H9 (cell line): ENCODE measurements at regions not wholly inside any gene's neighbourhood (a gene's known extent, or its start where the extent isn't known, plus 50 kb on each side); places are given as distances from the start of the nearest gene placed in this dataset.

ENCODE experiments used
- DNase-seq: peaks from one replicate; pipeline ENCODE4 v3.0.0-alpha.2; 2017
- H2AFZ ChIP-seq: one replicate; pipeline ENCODE4 v1.6.1; 2013; ENCODE audit warnings: mild to moderate bottlenecking, low read length, control low read depth, moderate library complexity
- H2AK5ac ChIP-seq: 2 replicates; pipeline ENCODE4 v1.6.1; 2013; ENCODE audit warnings: low read length, control low read depth, mixed read lengths; ENCODE audit not compliant: insufficient read length
- H2BK120ac ChIP-seq: one replicate; pipeline ENCODE4 v1.6.1; 2013; ENCODE audit warnings: low read depth, mild to moderate bottlenecking, low read length, control low read depth, inconsistent platforms; ENCODE audit not compliant: poor library complexity, severe bottlenecking
- H2BK12ac ChIP-seq: 2 replicates; pipeline ENCODE4 v1.6.1; 2013; ENCODE audit warnings: low read length, control low read depth, mixed read lengths, low read depth; ENCODE audit not compliant: insufficient read length
- H2BK15ac ChIP-seq: 2 replicates; pipeline ENCODE4 v1.6.1; 2013; ENCODE audit warnings: low read depth, low read length, control low read depth
- H2BK20ac ChIP-seq: one replicate; pipeline ENCODE4 v1.6.1; 2013; ENCODE audit warnings: low read depth, mild to moderate bottlenecking, low read length, control low read depth, inconsistent platforms; ENCODE audit not compliant: poor library complexity, severe bottlenecking
- H2BK5ac ChIP-seq: 2 replicates; pipeline ENCODE4 v1.6.1; 2013; ENCODE audit warnings: low read length, control low read depth, mixed read lengths; ENCODE audit not compliant: insufficient read length
- H3K14ac ChIP-seq: 2 replicates; pipeline ENCODE4 v1.6.1; 2013; ENCODE audit warnings: low read length, control low read depth; ENCODE audit not compliant: insufficient read depth
- H3K18ac ChIP-seq: 2 replicates; pipeline ENCODE4 v1.6.1; 2013; ENCODE audit warnings: low read depth, mild to moderate bottlenecking, mixed read lengths, low read length, control low read depth; ENCODE audit not compliant: insufficient read length
- H3K23ac ChIP-seq: 2 replicates; pipeline ENCODE4 v1.6.1; 2013; ENCODE audit warnings: low read length, control low read depth, mixed read lengths, low read depth; ENCODE audit not compliant: insufficient read length
- H3K23me2 ChIP-seq: 2 replicates; pipeline ENCODE4 v1.6.1; 2013; ENCODE audit warnings: low read depth, mild to moderate bottlenecking, mixed read lengths, low read length, control low read depth; ENCODE audit not compliant: insufficient read length, poor library complexity, severe bottlenecking
- H3K27ac ChIP-seq: 2 replicates; pipeline ENCODE4 v1.5.1; 2013; ENCODE audit warnings: low read length, control low read depth, mixed read lengths, low read depth; ENCODE audit not compliant: insufficient read length
- H3K27me3 ChIP-seq: 2 replicates; pipeline ENCODE4 v1.6.1; 2013; ENCODE audit warnings: low read length, control low read depth, inconsistent platforms; ENCODE audit not compliant: insufficient read depth
- H3K4ac ChIP-seq: 2 replicates; pipeline ENCODE4 v1.6.1; 2013; ENCODE audit warnings: low read depth, mild to moderate bottlenecking, control low read depth, inconsistent platforms, low read length, moderate library complexity
- H3K4me1 ChIP-seq: 2 replicates; pipeline ENCODE4 v1.6.1; 2013; ENCODE audit warnings: low read length, control low read depth, inconsistent platforms; ENCODE audit not compliant: insufficient read depth
- H3K4me2 ChIP-seq: 2 replicates; pipeline ENCODE4 v1.6.1; 2013; ENCODE audit warnings: low read length, control low read depth, mixed read lengths; ENCODE audit not compliant: insufficient read length, insufficient read depth
- H3K56ac ChIP-seq: 2 replicates; pipeline ENCODE4 v1.6.1; 2013; ENCODE audit warnings: low read depth, mild to moderate bottlenecking, mixed read lengths, low read length, control low read depth; ENCODE audit not compliant: insufficient read length
- H3K79me1 ChIP-seq: 2 replicates; pipeline ENCODE4 v1.6.1; 2013; ENCODE audit warnings: low read depth, mild to moderate bottlenecking, moderate library complexity, low read length, control low read depth, inconsistent platforms; ENCODE audit not compliant: insufficient read depth, poor library complexity, severe bottlenecking
- H3K79me2 ChIP-seq: 2 replicates; pipeline ENCODE4 v1.6.1; 2013; ENCODE audit warnings: low read length, control low read depth, inconsistent platforms; ENCODE audit not compliant: insufficient read depth
- H3K9ac ChIP-seq: 2 replicates; pipeline ENCODE4 v1.6.1; 2013; ENCODE audit warnings: low read length, control low read depth, mixed read lengths; ENCODE audit not compliant: insufficient read length; ENCODE audit errors: extremely low read depth
- H3K9me3 ChIP-seq: one replicate; pipeline ENCODE4 v1.6.1; 2013; ENCODE audit warnings: low read depth, low read length, inconsistent platforms; ENCODE audit not compliant: control insufficient read depth
- H3T11ph ChIP-seq: one replicate; pipeline ENCODE4 v1.6.1; 2013; ENCODE audit warnings: mild to moderate bottlenecking, low read length, control low read depth, inconsistent platforms
- H4K20me1 ChIP-seq: one replicate; pipeline ENCODE4 v1.6.1; 2013; ENCODE audit not compliant: control insufficient read depth, insufficient read length, insufficient read depth
- H4K5ac ChIP-seq: 2 replicates; pipeline ENCODE4 v1.6.1; 2013; ENCODE audit warnings: low read depth, mild to moderate bottlenecking, mixed read lengths, low read length, control low read depth; ENCODE audit not compliant: insufficient read length
- H4K8ac ChIP-seq: replicated peaks from 2 replicates; pipeline ENCODE4 v1.6.1; 2013; ENCODE audit warnings: low read length, control low read depth, mixed read lengths, low read depth; ENCODE audit not compliant: insufficient read length
- H4K91ac ChIP-seq: 2 replicates; pipeline ENCODE4 v1.6.1; 2013; ENCODE audit warnings: low read depth, mild to moderate bottlenecking, moderate library complexity, mixed read lengths, low read length, control low read depth; ENCODE audit not compliant: insufficient read length
- H3K27ac Mint-ChIP-seq, 3 experiments: 2 replicates in 2 of 3; 3 replicates in 1 of 3; pipeline ENCODE4 v1.8.0; 2020 to 2021; ENCODE audit warnings: mixed read lengths in 3 of 3, mild to moderate bottlenecking in 1 of 3, moderate library complexity in 1 of 3
- H3K27me3 Mint-ChIP-seq: 2 replicates; pipeline ENCODE4 v1.8.0; 2021; ENCODE audit warnings: low read depth, mild to moderate bottlenecking, moderate library complexity, mixed read lengths
- H3K36me3 Mint-ChIP-seq, 3 experiments: 2 replicates in 2 of 3; 3 replicates in 1 of 3; pipeline ENCODE4 v1.8.0; 2020 to 2021; ENCODE audit warnings: low read depth in 3 of 3, mixed read lengths in 3 of 3; ENCODE audit not compliant: insufficient read depth in 1 of 3
- H3K4me1 Mint-ChIP-seq, 2 experiments: 2 replicates each; pipeline ENCODE4 v1.8.0; 2020; ENCODE audit warnings: mixed read lengths in 2 of 2
- H3K4me3 Mint-ChIP-seq, 2 experiments: 2 replicates in 1 of 2; 3 replicates in 1 of 2; pipeline ENCODE4 v1.8.0; 2020 to 2021; ENCODE audit warnings: mild to moderate bottlenecking in 2 of 2, mixed read lengths in 2 of 2, moderate library complexity in 1 of 2
- H3K9me3 Mint-ChIP-seq, 2 experiments: 2 replicates in 1 of 2; 3 replicates in 1 of 2; pipeline ENCODE4 v1.8.0; 2020; ENCODE audit warnings: mild to moderate bottlenecking in 2 of 2, mixed read lengths in 2 of 2, moderate library complexity in 1 of 2
- CTCF ChIP-seq: fragments of 200-600 bp; sonication (generic); conservative IDR thresholded peaks from 3 replicates; pipeline ENCODE4 v1.8.0; 2021; ENCODE audit warnings: antibody characterized with exemption, mild to moderate bottlenecking
- WGBS: extraction: QIAGEN DNeasy Blood & Tissue Kit; methylation state at CpG from one replicate; pipeline ENCODE4 v1.1.7; 2013; ENCODE audit warnings: missing lambda C conversion rate, low lambda C conversion rate, mixed read lengths; ENCODE audit not compliant: insufficient read length; ENCODE audit errors: extremely low coverage; 5-methylcytosine and 5-hydroxymethylcytosine counted together

GRCh38 chr3:166171695-166172094, 334.5 kb upstream of the BCHE start:
- H3K79me1 ChIP-seq: no peaks in the 10 kb centered on the region
- no peaks in the 10 kb centered on the region for H3K27me3 Mint-ChIP-seq

More at GRCh38 chr3:166171695-166172094, 334.5 kb upstream of the BCHE start:
- Histone ChIP-seq H3T11ph (no peak overlapping the region), H2BK15ac (no peak overlapping the region), H2BK20ac (no peak overlapping the region), H3K56ac (no peak overlapping the region), H4K5ac (no peak overlapping the region), H3K9me3 (no peaks in the 10 kb centered on the region), H3K18ac (no peak overlapping the region), H2BK12ac (no peak overlapping the region), H3K23me2 (no peaks in the 10 kb centered on the region), H3K4me1 (no peaks in the 10 kb centered on the region), H3K4ac (no peak overlapping the region), H3K27ac (no peak overlapping the region), H4K20me1 (no peaks in the 10 kb centered on the region), H4K8ac (no peak overlapping the region), H2AK5ac (no peak overlapping the region), H3K79me2 (no peaks in the 10 kb centered on the region), H3K4me2 (no peak overlapping the region), H3K27me3 (no peaks in the 10 kb centered on the region), H3K9ac (no peak overlapping the region), H2AFZ (no peak overlapping the region), H4K91ac (no peak overlapping the region), H2BK5ac (no peak overlapping the region), H3K23ac (no peak overlapping the region), H2BK120ac (no peak overlapping the region), H3K14ac (no peak overlapping the region)
- WGBS: no CpG with 5 or more reads among the region's 3 CpGs
- no peak for TF ChIP-seq CTCF
- H3K36me3 Mint-ChIP-seq: no peaks in the 10 kb centered on the region
- no peak overlapping the region for H3K27ac Mint-ChIP-seq
- H3K4me3 Mint-ChIP-seq: no peak overlapping the region
- H3K9me3 Mint-ChIP-seq: no peaks in the 10 kb centered on the region
- H3K4me1 Mint-ChIP-seq: no peaks in the 10 kb centered on the region
- no peak for DNase-seq
